GM04503 (cell line): ENCODE measurements at regions not wholly inside any gene's neighbourhood (a gene's known extent, or its start where the extent isn't known, plus 50 kb on each side); places are given as distances from the start of the nearest gene placed in this dataset.

Experiments
- DNase-seq: peaks from one replicate; pipeline ENCODE4 v3.0.0-alpha.2; 2012; ENCODE audit warnings: low read depth

- no peak for DNase-seq
These were observed 50.2 kb upstream of the CDK1 start for GRCh38 chr10:60728056-60728455.

GRCh38 chr10:60726257-60726656 lies 52.0 kb upstream of the CDK1 start:
- no peak for DNase-seq

- no peak for DNase-seq
These were observed 55.7 kb upstream of the CDK1 start for GRCh38 chr10:60722623-60723022.

GRCh38 chr10:60719721-60720120 lies 58.6 kb upstream of the CDK1 start:
- no peak for DNase-seq

GRCh38 chr10:60718886-60719285 lies 59.4 kb upstream of the CDK1 start:
- DNase-seq: no peak

- DNase-seq: no peak
These were observed 60.4 kb upstream of the CDK1 start for GRCh38 chr10:60717852-60718251.

- no peak for DNase-seq
These were observed 64.0 kb upstream of the CDK1 start for GRCh38 chr10:60714233-60714632.

GRCh38 chr10:60711496-60711895 lies 66.8 kb upstream of the CDK1 start:
- DNase-seq: no peak

- no peak for DNase-seq
These were observed 68.2 kb upstream of the CDK1 start for GRCh38 chr10:60710041-60710440.

GRCh38 chr10:60708666-60709065 lies 69.6 kb upstream of the CDK1 start:
- no peak for DNase-seq

GRCh38 chr10:60707841-60708240 lies 70.4 kb upstream of the CDK1 start:
- no peak for DNase-seq

GRCh38 chr10:60706146-60706545 lies 72.1 kb upstream of the CDK1 start:
- no peak for DNase-seq

GRCh38 chr10:60705376-60705775 lies 72.9 kb upstream of the CDK1 start:
- no peak for DNase-seq

GRCh38 chr10:60704471-60704870 lies 73.8 kb upstream of the CDK1 start:
- no peak for DNase-seq

- no peak for DNase-seq
These were observed 74.8 kb upstream of the CDK1 start for GRCh38 chr10:60703266-60704041.

GRCh38 chr10:60687679-60688078 lies 90.6 kb upstream of the CDK1 start:
- no peak for DNase-seq

GRCh38 chr10:60684091-60684490 lies 94.2 kb upstream of the CDK1 start:
- no peak for DNase-seq

- DNase-seq: no peak
These were observed 97.2 kb upstream of the CDK1 start for GRCh38 chr10:60681103-60681502.

GRCh38 chr10:60679388-60679990 lies 98.8 kb upstream of the CDK1 start:
- no peak for DNase-seq

GRCh38 chr10:60678978-60679377 lies 99.3 kb upstream of the CDK1 start:
- DNase-seq: no peak

- DNase-seq: no peak
These were observed 100.6 kb upstream of the CDK1 start for GRCh38 chr10:60677531-60678129.

- no peak for DNase-seq
These were observed 103.0 kb upstream of the CDK1 start for GRCh38 chr10:60675236-60675635.

- no peak for DNase-seq
These were observed 108.8 kb upstream of the CDK1 start for GRCh38 chr10:60669501-60669900.

- DNase-seq: no peak
These were observed 112.1 kb upstream of the CDK1 start for GRCh38 chr10:60666221-60666620.
